ENCODE measurements at regions not wholly inside any gene's neighbourhood (a gene's known extent, or its start where the extent isn't known, plus 50 kb on each side); places are given as distances from the start of the nearest gene placed in this dataset.

GRCh38 chr6:86822747-86823146 is 114.6 kb upstream of the HTR1E start:
- Mint-ChIP-seq H3K27ac (ENCODE audit: unreplicated experiment) (no peak overlapping the region), H3K4me3 (ENCODE audit: unreplicated experiment) (no peak overlapping the region), H3K4me1 (ENCODE audit: unreplicated experiment) (no peaks in the 10 kb centered on the region), H3K27me3 (ENCODE audit: unreplicated experiment) (no peaks in the 10 kb centered on the region), H3K36me3 (ENCODE audit: unreplicated experiment) (no peaks in the 10 kb centered on the region), H3K9me3 (ENCODE audit: unreplicated experiment) (peaks cover 9% of the 10 kb centered on the region)
- no peak for DNase-seq (ENCODE audit: extremely low spot score, unreplicated experiment)
- no peak for TF ChIP-seq CTCF (IDR thresholded peaks at IDR 0.05)

- H3K9me3 Mint-ChIP-seq (ENCODE audit: unreplicated experiment): peaks cover 19% of the 10 kb centered on the region
- TF ChIP-seq CTCF (IDR thresholded peaks at IDR 0.05): no peak
- H3K4me1 Mint-ChIP-seq (ENCODE audit: unreplicated experiment): no peaks in the 10 kb centered on the region
- no peaks in the 10 kb centered on the region for H3K36me3 Mint-ChIP-seq (ENCODE audit: unreplicated experiment)
- H3K27ac Mint-ChIP-seq (ENCODE audit: unreplicated experiment): no peak overlapping the region
- DNase-seq (ENCODE audit: extremely low spot score, unreplicated experiment): no peak
- H3K27me3 Mint-ChIP-seq (ENCODE audit: unreplicated experiment): no peaks in the 10 kb centered on the region
- no peak overlapping the region for H3K4me3 Mint-ChIP-seq (ENCODE audit: unreplicated experiment)
Observed at GRCh38 chr6:86820750-86821149, 116.6 kb upstream of the HTR1E start.

GRCh38 chr6:86793649-86794048 is 143.7 kb upstream of the HTR1E start:
- Mint-ChIP-seq H3K36me3 (ENCODE audit: unreplicated experiment) (no peaks in the 10 kb centered on the region), H3K4me3 (ENCODE audit: unreplicated experiment) (no peak overlapping the region), H3K9me3 (ENCODE audit: unreplicated experiment) (peaks cover 10% of the 10 kb centered on the region), H3K27ac (ENCODE audit: unreplicated experiment) (no peak overlapping the region), H3K4me1 (ENCODE audit: unreplicated experiment) (no peaks in the 10 kb centered on the region), H3K27me3 (ENCODE audit: unreplicated experiment) (no peaks in the 10 kb centered on the region)
- TF ChIP-seq CTCF (IDR thresholded peaks at IDR 0.05): no peak
- no peak for DNase-seq (ENCODE audit: extremely low spot score, unreplicated experiment)

GRCh38 chr6:86791476-86791875 is 145.9 kb upstream of the HTR1E start:
- DNase-seq (ENCODE audit: extremely low spot score, unreplicated experiment): no peak
- no peaks in the 10 kb centered on the region for H3K4me1 Mint-ChIP-seq (ENCODE audit: unreplicated experiment)
- no peak for TF ChIP-seq CTCF (IDR thresholded peaks at IDR 0.05)
- H3K4me3 Mint-ChIP-seq (ENCODE audit: unreplicated experiment): no peak overlapping the region
- peaks cover 5% of the 10 kb centered on the region for H3K9me3 Mint-ChIP-seq (ENCODE audit: unreplicated experiment)
- H3K36me3 Mint-ChIP-seq (ENCODE audit: unreplicated experiment): no peaks in the 10 kb centered on the region
- no peak overlapping the region for H3K27ac Mint-ChIP-seq (ENCODE audit: unreplicated experiment)
- no peaks in the 10 kb centered on the region for H3K27me3 Mint-ChIP-seq (ENCODE audit: unreplicated experiment)

- Mint-ChIP-seq H3K27ac (ENCODE audit: unreplicated experiment) (no peak overlapping the region), H3K36me3 (ENCODE audit: unreplicated experiment) (no peaks in the 10 kb centered on the region), H3K4me1 (ENCODE audit: unreplicated experiment) (no peaks in the 10 kb centered on the region), H3K27me3 (ENCODE audit: unreplicated experiment) (no peaks in the 10 kb centered on the region), H3K4me3 (ENCODE audit: unreplicated experiment) (no peak overlapping the region), H3K9me3 (ENCODE audit: unreplicated experiment) (peaks cover 5% of the 10 kb centered on the region)
- no peak for DNase-seq (ENCODE audit: extremely low spot score, unreplicated experiment)
- TF ChIP-seq CTCF (IDR thresholded peaks at IDR 0.05): no peak
Observed at GRCh38 chr6:86789779-86790411, 147.4 kb upstream of the HTR1E start.
